Pancreas (tissue), 10 donors: ENCODE measurements at regions not wholly inside any gene's neighbourhood (a gene's known extent, or its start where the extent isn't known, plus 50 kb on each side); places are given as distances from the start of the nearest gene placed in this dataset.

ENCODE experiments used
- ATAC-seq, 4 donors: fragments of 200-7000 bp; cut with Tn5 transposase; one replicate each; pipeline versions ENCODE4 v1.8.0 to v1.9.1; 2020; ENCODE audit warnings: mild to moderate bottlenecking in 4 of 4, moderate library complexity in 4 of 4
- DNase-seq, 6 donors: peaks; one replicate each; pipeline ENCODE4 v3.0.0-alpha.2; 2020
- FAIRE-seq: peaks from 2 replicates; lab custom pipeline; 2012; peaks lifted over from hg19 to GRCh38; lab: Jason Lieb, UNC
- H3K27ac ChIP-seq, 4 donors: fragments of 200-600 bp; sonication (generic); 1 replicate in 3 of 4; 2 replicates in 1 of 4; pipeline versions ENCODE4 v1.5.0 to v1.8.0; 2020
- H3K27me3 ChIP-seq, 4 donors: fragments of 200-600 bp; one replicate each; pipeline ENCODE4 v1.8.0; 2021
- H3K36me3 ChIP-seq, 3 donors: fragments of 200-600 bp; sonication (generic) in 1 of 3; one replicate each; pipeline versions ENCODE4 v1.5.0 to v1.8.0; 2020 to 2021
- H3K4me1 ChIP-seq, 3 donors: fragments of 200-600 bp; one replicate each; pipeline ENCODE4 v1.8.0; 2021
- H3K4me3 ChIP-seq, 4 donors: fragments of 200-600 bp; sonication (generic) in 2 of 4; one replicate each; pipeline versions ENCODE4 v1.5.0 to v1.8.0; 2020 to 2021
- H3K9me3 ChIP-seq, 4 donors: fragments of 200-600 bp; one replicate each; pipeline ENCODE4 v1.8.0; 2021
- CTCF ChIP-seq, 4 donors: fragments of 200-600 bp; sonication (generic) in 3 of 4; IDR thresholded peaks; one replicate each; pipeline versions ENCODE4 v1.5.0 to v1.8.0; 2021; ENCODE audit warnings: antibody characterized with exemption in 4 of 4
- WGBS, 2 donors: extraction: QIAGEN DNeasy Blood & Tissue Kit; methylation state at CpG; one replicate each; pipeline ENCODE4 v1.1.7; 2013; 5-methylcytosine and 5-hydroxymethylcytosine counted together
- intact Hi-C, 3 donors: fragments of 100-400 bp; cut with DNase I; formaldehyde crosslinking; loops; one replicate each; pipeline versions ENCODE4 v1.11.1 to v1.14.2; 2022
- donor health status: healthy with polysubstance abuse.
- donor health status: DM: no; HTN: no; CAD: no; lungs with moderate emphysema.
- donor health status: DM: no; HTN: no; CAD: no.
- donor health status: control.
- donor health status: control.
- donor health status: Bipolar disorder and iron deficiency.
- donor health status: DM: yes; HTN: yes; CAD: no.
- donor health status: DM: no; HTN: no; CAD: no.
- donor health status: DM: no; HTN: no; CAD: no.
- donor health status: DM: yes; HTN: yes; CAD: no.

GRCh38 chr15:95368191-95368590, 962.3 kb upstream of the NR2F2 start:
- intact Hi-C loops: no loop called here
- Histone ChIP-seq H3K4me3 (no peak overlapping the region), H3K36me3 (no peaks in the 10 kb centered on the region), H3K27me3 (no peaks in the 10 kb centered on the region), H3K9me3 (no peaks in the 10 kb centered on the region), H3K27ac (no peak overlapping the region), H3K4me1 (no peaks in the 10 kb centered on the region)
- ATAC-seq (no peak), FAIRE-seq (no peak), DNase-seq (no peak)
- TF ChIP-seq CTCF (IDR thresholded peaks at IDR 0.05): no peak
- 52 to 56% methylated on average over 5 of the region's 5 CpGs for WGBS, 2 donors

GRCh38 chr15:95368755-95369601, 961.5 kb upstream of the NR2F2 start:
- DNase-seq (no peak), ATAC-seq (no peak)
- intact Hi-C loops: no loop called here

GRCh38 chr15:95370291-95370690, 960.2 kb upstream of the NR2F2 start:
- intact Hi-C loops: no loop called here
- Histone ChIP-seq H3K4me3 (no peak overlapping the region), H3K27me3 (no peaks in the 10 kb centered on the region), H3K9me3 (no peaks in the 10 kb centered on the region), H3K4me1 (no peaks in the 10 kb centered on the region), H3K27ac (no peak overlapping the region), H3K36me3 (no peaks in the 10 kb centered on the region)
- TF ChIP-seq CTCF (IDR thresholded peaks at IDR 0.05): no peak
- FAIRE-seq (no peak), ATAC-seq (no peak), DNase-seq (no peak)
- WGBS, 2 donors: 65 to 71% methylated on average over 2 of the region's 2 CpGs

More at GRCh38 chr15:95368755-95369601, 961.5 kb upstream of the NR2F2 start:
- Histone ChIP-seq H3K4me1 (no peaks in the 10 kb centered on the region), H3K9me3 (no peaks in the 10 kb centered on the region), H3K36me3 (no peaks in the 10 kb centered on the region), H3K27me3 (no peaks in the 10 kb centered on the region), H3K4me3 (no peak overlapping the region), H3K27ac (no peak overlapping the region)
- no peak for FAIRE-seq
- WGBS, 2 donors: 71 to 80% methylated on average over 7 of the region's 7 CpGs
- no peak for TF ChIP-seq CTCF (IDR thresholded peaks at IDR 0.05)

- DNase-seq (no peak), ATAC-seq (no peak), FAIRE-seq (no peak)
- Histone ChIP-seq H3K36me3 (no peaks in the 10 kb centered on the region), H3K9me3 (no peaks in the 10 kb centered on the region), H3K27ac (no peak overlapping the region), H3K4me1 (no peaks in the 10 kb centered on the region), H3K27me3 (no peaks in the 10 kb centered on the region), H3K4me3 (no peak overlapping the region)
- TF ChIP-seq CTCF (IDR thresholded peaks at IDR 0.05): no peak
- WGBS, 2 donors: 47 to 68% methylated on average over 2 of the region's 2 CpGs
- intact Hi-C loops: no loop called here
Measured at GRCh38 chr15:95371664-95372063, 958.8 kb upstream of the NR2F2 start.

- no peak for FAIRE-seq
Measured at GRCh38 chr15:95375281-95375680, 955.2 kb upstream of the NR2F2 start.

More at GRCh38 chr15:95375281-95375680, 955.2 kb upstream of the NR2F2 start:
- ATAC-seq (no peak), DNase-seq (no peak)
- intact Hi-C loops: no loop called here
- WGBS, 2 donors: 81 to 88% methylated on average over 3 of the region's 3 CpGs
- Histone ChIP-seq H3K9me3 (no peaks in the 10 kb centered on the region), H3K36me3 (no peaks in the 10 kb centered on the region), H3K27ac (no peak overlapping the region), H3K27me3 (no peaks in the 10 kb centered on the region), H3K4me3 (no peak overlapping the region), H3K4me1 (no peaks in the 10 kb centered on the region)
- no peak for TF ChIP-seq CTCF (IDR thresholded peaks at IDR 0.05)
